GM11168 (cell line): ENCODE measurements at regions not wholly inside any gene's neighbourhood (a gene's known extent, or its start where the extent isn't known, plus 50 kb on each side); places are given as distances from the start of the nearest gene placed in this dataset.

Experiments
- in situ Hi-C: fragments of 300-500 bp; cut with MboI; formaldehyde crosslinking; loops from one replicate; pipeline ENCODE4 v1.12.0; 2022; ENCODE audit warnings: low sequenced_read_pairs; ENCODE audit not compliant: unreplicated experiment

- in situ Hi-C loops: no loop called here
These were observed 482.5 kb downstream of the PTPRU start for GRCh38 chr1:29718791-29719190.

- in situ Hi-C loops: no loop called here
These were observed 480.0 kb downstream of the PTPRU start for GRCh38 chr1:29716306-29716705.

DNA sequence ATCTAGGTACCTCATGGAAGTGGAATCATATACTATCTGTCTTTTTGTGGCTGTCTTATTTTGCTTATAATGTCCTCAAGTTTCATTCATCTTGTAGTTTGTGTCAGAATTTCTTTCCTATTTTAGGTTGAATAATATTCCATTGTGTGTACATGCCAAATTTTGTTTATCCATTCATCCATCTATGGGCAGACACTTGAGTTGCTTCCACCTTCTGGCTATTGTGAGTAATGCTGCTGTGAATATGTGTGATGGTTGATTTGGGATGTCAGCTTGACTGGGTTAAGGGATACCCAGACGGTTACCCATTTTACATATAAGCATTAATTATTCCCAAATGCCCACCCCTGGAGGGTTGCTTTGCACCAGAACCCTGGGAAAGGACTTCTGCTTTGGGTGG lies 477.5 kb downstream of the PTPRU start:
- in situ Hi-C loops: no loop called here

- in situ Hi-C loops: no loop called here
These were observed 476.5 kb downstream of the PTPRU start for GRCh38 chr1:29712801-29713200.

GRCh38 chr1:29712284-29712651 lies 475.9 kb downstream of the PTPRU start:
- in situ Hi-C loops: no loop called here

- in situ Hi-C loops: no loop called here
These were observed 475.4 kb downstream of the PTPRU start for GRCh38 chr1:29711582-29712283.

GRCh38 chr1:29709704-29710280 lies 473.5 kb downstream of the PTPRU start:
- in situ Hi-C loops: no loop called here

- in situ Hi-C loops: no loop called here
These were observed 472.7 kb downstream of the PTPRU start for GRCh38 chr1:29708796-29709703.

DNA sequence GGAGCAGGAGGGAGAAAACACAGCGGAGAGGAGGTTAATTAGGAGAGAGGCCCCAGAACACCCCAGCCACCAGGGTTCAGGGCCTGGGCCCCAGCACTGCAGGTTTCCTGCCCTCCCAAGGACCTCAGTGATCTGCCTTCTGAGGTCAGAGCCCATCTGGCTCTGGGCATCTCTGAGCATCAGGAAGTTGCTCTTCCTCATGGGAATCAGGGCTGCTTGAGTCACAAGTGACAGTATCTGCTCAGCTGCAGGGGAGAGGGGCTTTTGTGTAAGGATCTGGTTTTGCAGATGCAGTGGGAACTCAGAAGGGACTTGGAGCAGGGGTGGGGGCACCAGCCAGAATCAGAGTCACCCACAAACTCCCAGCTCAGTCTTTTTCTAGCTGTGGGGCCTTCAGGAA lies 472.1 kb downstream of the PTPRU start:
- in situ Hi-C loops: no loop called here

GRCh38 chr1:29707796-29708195 lies 471.5 kb downstream of the PTPRU start:
- in situ Hi-C loops: no loop called here

GRCh38 chr1:29706936-29707335 lies 470.6 kb downstream of the PTPRU start:
- in situ Hi-C loops: no loop called here

GRCh38 chr1:29704430-29704829 lies 468.1 kb downstream of the PTPRU start:
- in situ Hi-C loops: no loop called here

- in situ Hi-C loops: no loop called here
These were observed 467.5 kb downstream of the PTPRU start for GRCh38 chr1:29703596-29704370.

DNA sequence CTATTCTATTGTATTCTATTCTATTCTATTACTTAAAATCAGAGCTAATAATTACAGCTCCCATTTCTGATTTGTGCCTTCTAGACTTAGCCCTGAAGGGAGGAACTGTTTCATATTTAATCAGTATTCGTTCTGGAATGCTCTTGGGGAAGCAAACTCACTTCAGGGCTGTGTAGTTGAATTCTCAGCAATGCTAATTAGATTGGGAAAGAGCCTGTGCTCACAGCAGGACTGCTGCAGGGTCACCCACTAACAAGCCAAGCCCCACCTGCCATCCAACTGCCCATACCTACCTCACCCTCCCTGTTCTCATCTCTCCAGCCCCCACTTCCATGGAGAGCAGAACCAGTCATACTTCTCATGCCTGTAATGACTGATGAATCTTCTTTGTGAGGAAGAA lies 464.2 kb downstream of the PTPRU start:
- in situ Hi-C loops: no loop called here

DNA sequence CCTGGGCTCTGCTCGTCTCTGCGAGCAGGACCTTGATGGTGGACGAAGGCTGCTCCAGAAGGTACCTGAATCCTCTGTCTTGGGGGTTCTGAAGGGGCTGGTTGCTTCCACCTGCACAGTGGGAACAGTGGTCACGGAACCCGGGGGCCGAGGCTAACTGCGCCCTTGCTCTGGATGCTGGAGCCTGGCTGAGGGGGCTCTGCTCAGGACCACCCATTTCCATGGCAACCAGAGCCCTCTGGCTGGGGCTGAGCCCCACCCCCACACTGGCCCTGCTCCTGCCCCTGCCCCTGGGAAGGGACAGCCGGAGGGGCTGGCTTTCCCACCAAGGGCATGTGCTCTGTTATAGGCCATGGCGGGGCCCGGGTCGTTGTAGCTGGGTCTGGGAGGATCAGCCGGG lies 462.3 kb downstream of the PTPRU start:
- in situ Hi-C loops: no loop called here

- in situ Hi-C loops: no loop called here
These were observed 461.7 kb downstream of the PTPRU start for GRCh38 chr1:29698033-29698432.

DNA sequence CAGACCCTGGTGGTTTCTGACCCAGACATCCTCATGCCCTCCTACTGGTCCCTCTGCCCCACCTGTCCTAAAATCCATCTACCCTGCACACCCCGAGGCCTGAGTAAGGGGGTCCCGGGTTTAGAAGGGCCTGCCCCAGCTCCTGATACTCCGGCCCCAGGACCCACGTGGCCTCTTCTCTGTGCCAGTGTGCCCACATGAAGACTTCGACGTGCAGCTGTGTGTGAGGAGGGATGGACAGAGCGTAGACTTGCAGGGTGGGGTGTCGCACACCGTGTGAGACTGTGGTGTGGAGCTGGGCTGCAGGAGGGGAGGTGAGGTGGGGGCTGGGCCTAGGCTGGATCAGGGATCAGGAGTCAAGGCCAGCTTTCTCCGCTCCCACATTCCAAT lies 461.1 kb downstream of the PTPRU start:
- in situ Hi-C loops: no loop called here

GRCh38 chr1:29696656-29697390 lies 460.5 kb downstream of the PTPRU start:
- in situ Hi-C loops: no loop called here

DNA sequence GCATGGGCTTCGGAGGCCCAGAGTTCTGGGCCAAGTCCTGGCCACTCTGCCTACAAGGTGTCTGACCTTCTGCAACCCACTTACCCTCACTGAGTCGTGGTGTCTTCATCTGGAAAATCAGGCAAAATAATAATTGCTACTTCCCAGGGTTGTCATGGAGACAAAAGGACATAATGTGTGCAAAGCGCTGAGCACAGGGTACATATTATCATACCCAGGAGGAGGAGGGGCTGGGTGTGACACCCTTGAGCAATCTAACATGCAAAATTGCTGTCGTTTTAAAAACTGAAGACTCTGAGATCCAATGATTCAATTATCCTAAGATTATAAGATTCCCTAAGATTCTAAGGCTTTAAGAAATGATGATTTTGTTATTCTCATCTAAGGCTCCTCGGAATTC lies 459.5 kb downstream of the PTPRU start:
- in situ Hi-C loops: no loop called here

DNA sequence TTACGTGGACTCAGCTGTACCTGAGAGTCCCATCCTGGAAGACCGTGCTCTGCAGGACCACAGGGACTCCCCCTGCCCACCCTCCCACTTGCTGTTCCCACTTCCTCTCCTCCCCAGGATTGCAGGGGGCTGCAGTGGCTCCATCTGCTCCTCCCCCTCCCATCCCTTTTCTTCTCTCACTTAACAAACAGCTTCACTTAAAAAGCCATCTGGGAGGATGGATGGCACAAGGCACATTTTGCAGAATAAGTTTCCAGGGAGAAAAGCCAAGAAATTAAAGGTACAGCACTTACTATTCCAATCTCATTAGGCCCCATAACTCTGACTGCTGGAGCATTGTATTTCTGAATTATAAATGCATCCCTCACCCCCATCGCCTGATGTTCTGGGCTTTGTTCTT lies 458.7 kb downstream of the PTPRU start:
- in situ Hi-C loops: no loop called here
